ENCODE measurements at regions not wholly inside any gene's neighbourhood (a gene's known extent, or its start where the extent isn't known, plus 50 kb on each side); places are given as distances from the start of the nearest gene placed in this dataset.

GRCh38 chr6:14274546-14275492 lies 157.2 kb downstream of the CD83 start:
- Histone ChIP-seq H3F3A (replicated peaks; ENCODE audit: low read depth) (no peaks in the 10 kb centered on the region), H3K27ac (ENCODE audit: low read depth) (no peak overlapping the region), H3K4me3 (no peak overlapping the region), H3K27me3 (ENCODE audit: insufficient read depth) (peaks cover 10% of the 10 kb centered on the region; the same call in 1 of the 2 replicates), H3K9me2 (ENCODE audit: insufficient read depth) (peaks cover 18% of the 10 kb centered on the region; the same call in 1 of the 2 replicates), H4K20me1 (replicated peaks; ENCODE audit: insufficient read depth) (no peaks in the 10 kb centered on the region), H3K4me2 (no peak overlapping the region), H3K36me3 (ENCODE audit: insufficient read depth) (no peaks in the 10 kb centered on the region; the same call in 1 of the 2 replicates), H3K4me1 (ENCODE audit: insufficient read depth) (peaks cover 16% of the 10 kb centered on the region), H3K79me2 (replicated peaks; ENCODE audit: insufficient read depth) (no peaks in the 10 kb centered on the region), H2AFZ (no peak overlapping the region)
- Mint-ChIP-seq H3K9me3 (peaks cover 16% of the 10 kb centered on the region), H3K4me3 (no peak overlapping the region), H3K4me1 (peaks cover 20% of the 10 kb centered on the region), H3K27me3 (ENCODE audit: insufficient read depth, low read depth, poor library complexity) (peaks cover 27% of the 10 kb centered on the region), H3K36me3 (ENCODE audit: low read depth) (peaks cover 18% of the 10 kb centered on the region), H3K27ac (no peak overlapping the region)
- TF ChIP-seq ZNF462 (CRISPR knock-in tag; IDR thresholded peaks at IDR 0.05) (no peak), REST (IDR thresholded peaks at IDR 0.05; ENCODE audit: unreplicated experiment) (no peak)
- DNase-seq (ENCODE audit: low spot score) (no peak), ATAC-seq (no peak)
